GM12873 (cell line): ENCODE measurements at regions not wholly inside any gene's neighbourhood (a gene's known extent, or its start where the extent isn't known, plus 50 kb on each side); places are given as distances from the start of the nearest gene placed in this dataset.

Source experiments
- TF ChIP-seq, protein P1 (sequence below): IDR thresholded peaks from 2 replicates; pipeline ENCODE4 v1.5.1; 2012; ENCODE audit warnings: low read depth, mild to moderate bottlenecking, moderate library complexity, low read length, control low read depth; ENCODE audit not compliant: insufficient read depth; ENCODE audit errors: missing control alignments

DNA sequence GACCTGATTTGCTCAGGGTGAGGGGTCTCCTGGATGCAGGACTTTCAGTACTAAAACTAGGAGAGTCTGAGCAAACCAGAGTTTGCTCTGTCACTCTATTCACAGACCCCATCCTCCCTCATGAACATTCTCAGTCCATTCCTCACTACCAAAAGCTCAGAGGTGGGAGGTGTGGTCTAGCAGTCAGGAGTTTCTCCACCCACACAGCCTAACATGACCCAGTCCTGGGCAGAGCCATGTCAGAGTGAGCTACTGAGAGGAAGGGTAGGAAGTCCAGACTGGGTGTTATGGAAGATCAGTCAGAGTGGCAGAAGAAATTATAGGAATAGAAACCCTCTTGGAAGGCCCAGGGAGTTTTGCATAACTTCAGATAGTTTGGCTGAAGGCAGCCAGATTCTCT is 113.3 kb upstream of the GRAMD2B start:
- TF ChIP-seq, protein P1, sequence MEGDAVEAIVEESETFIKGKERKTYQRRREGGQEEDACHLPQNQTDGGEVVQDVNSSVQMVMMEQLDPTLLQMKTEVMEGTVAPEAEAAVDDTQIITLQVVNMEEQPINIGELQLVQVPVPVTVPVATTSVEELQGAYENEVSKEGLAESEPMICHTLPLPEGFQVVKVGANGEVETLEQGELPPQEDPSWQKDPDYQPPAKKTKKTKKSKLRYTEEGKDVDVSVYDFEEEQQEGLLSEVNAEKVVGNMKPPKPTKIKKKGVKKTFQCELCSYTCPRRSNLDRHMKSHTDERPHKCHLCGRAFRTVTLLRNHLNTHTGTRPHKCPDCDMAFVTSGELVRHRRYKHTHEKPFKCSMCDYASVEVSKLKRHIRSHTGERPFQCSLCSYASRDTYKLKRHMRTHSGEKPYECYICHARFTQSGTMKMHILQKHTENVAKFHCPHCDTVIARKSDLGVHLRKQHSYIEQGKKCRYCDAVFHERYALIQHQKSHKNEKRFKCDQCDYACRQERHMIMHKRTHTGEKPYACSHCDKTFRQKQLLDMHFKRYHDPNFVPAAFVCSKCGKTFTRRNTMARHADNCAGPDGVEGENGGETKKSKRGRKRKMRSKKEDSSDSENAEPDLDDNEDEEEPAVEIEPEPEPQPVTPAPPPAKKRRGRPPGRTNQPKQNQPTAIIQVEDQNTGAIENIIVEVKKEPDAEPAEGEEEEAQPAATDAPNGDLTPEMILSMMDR = no peak

DNA sequence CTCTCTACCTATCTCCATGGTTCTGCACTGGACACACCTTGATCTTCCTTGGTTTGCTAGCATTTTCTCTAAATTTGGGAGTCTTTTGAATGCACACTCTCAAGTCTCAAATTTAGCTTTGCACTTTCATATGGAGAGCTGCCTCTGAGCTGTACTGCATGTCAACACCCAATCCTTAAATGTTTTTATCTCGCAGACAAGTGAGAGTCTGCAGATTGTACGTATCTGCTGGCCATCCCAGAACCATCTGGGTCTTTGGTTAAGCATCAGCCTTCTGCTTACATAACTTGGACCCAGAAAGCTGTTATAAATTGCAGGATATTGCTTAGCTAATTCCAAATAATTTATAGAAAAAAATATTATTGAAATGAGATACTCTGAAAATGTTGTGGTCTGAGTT is 111.4 kb upstream of the GRAMD2B start:
- TF ChIP-seq, protein P1 = no peak

DNA sequence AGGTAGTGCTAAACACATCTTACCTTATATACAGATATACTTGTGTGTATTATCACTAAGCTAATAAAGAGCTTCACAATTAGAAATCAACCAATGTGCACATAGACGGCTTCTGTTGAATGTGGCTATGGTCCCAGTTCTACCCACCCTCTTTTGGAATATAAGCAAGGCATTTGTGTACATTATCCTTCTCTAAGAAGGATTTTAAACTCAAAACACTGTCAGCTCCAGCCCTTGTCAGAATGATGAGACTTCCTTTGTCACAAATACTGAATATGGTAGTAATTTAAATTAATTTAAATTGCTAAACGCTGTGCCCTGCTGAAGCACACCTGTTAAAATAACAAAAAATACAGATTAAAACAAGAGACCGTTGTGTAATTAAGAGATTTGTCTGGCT is 107.9 kb upstream of the GRAMD2B start:
- TF ChIP-seq, protein P1 = no peak

DNA sequence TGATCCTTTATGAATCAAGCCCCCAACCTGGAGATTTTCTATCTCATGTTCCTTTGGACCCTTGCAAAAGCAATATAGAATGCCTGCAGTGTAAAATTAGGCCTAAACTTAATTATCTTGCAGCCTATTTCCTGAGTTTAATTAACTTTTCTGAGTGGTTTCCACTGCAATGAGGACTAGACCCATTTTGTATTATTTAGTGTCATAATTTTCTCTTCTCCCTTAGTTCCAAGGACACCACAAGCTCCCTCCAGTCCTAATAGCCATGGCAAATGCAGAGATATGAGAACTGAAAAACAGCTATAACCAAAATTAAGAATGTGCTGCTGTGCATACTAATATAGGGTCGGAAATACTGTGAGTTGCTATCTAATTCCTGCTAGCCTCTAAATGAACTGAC is 90.9 kb upstream of the GRAMD2B start:
- TF ChIP-seq, protein P1 = no peak

DNA sequence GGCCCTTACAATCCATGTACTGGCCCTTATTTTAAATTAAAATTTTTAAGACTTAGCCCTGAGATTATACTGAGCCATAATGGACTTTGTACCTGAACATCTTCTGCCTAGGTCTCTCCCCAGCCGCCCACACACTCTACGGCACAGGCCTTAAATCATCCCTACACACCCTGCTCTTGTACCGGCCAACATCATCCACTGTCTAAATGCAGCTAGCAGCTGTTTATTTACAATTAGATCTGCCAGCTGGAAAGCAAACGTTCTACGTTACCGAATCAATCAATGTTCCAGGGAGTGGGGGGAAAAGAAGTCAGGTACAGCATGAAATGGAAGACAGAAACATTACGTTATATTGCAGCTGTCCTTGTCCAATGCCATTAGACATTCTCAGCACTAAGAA is 88.4 kb upstream of the GRAMD2B start:
- TF ChIP-seq, protein P1 = no peak

DNA sequence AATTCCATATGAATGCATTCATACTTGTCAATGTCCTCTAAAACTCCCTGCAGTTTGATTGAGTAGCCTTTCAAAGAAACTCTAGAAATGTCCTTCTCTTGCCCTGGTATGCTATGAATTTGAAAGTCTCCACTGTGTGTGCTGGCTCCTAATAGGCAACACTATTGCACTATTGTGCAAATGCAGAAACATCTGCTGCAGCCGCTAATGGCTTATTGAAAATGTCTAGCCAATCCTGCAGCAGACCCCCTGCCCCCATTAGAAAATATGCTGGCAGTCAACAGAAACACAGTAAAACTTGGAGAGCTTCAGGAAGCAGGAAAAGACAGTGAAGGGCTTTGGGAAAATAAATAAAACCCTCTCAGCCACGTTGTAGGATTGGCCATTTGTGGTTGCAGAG is 87.3 kb upstream of the GRAMD2B start:
- TF ChIP-seq, protein P1 = no peak

DNA sequence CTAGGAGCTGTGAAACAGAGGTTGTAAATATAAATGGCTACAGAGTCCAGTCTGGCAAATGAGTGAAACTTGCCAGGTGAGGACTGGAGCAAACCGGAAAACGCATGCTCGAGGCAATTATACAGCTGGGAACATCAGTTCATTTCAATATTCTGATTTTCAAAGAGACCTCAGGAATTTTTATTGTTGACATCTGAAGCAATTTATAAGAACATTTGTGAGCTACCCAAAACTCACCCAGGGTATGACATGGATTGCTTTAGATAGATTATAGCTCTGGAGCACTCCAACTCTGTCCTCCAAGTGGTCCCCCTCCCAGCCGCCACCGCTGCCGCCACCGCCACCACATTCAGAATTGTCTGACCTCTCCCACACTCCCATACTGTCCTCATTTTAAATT is 84.6 kb upstream of the GRAMD2B start:
- TF ChIP-seq, protein P1 = no peak
